GM19395 (cell line): ENCODE measurements at regions not wholly inside any gene's neighbourhood (a gene's known extent, or its start where the extent isn't known, plus 50 kb on each side); places are given as distances from the start of the nearest gene placed in this dataset.

ENCODE experiments used
- ATAC-seq: cut with Tn5 transposase; IDR thresholded peaks from one replicate; pipeline ENCODE4 v1.9.1; 2021; ENCODE audit warnings: mild to moderate bottlenecking, moderate library complexity; ENCODE audit not compliant: unreplicated experiment

DNA sequence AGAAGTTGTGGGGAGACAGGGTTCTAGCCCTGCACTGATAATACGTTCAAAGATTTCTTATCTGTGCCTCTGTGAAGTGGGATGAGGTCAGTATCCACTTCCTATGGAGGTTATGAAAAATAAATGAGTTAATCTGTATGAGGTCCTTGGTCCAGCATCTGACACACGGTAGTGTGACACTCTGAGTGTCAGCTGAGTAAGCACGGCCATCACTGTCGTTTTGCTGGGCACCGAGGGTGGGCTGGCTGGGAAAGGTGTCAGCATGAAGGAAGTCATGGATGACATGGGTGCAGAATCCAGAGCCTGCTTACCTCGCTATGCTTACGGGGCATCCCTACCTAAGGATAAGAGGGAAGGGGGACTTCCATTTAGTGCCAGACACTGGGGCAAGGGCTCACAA lies 150.3 kb downstream of the INHBB start:
- ATAC-seq = no peak

DNA sequence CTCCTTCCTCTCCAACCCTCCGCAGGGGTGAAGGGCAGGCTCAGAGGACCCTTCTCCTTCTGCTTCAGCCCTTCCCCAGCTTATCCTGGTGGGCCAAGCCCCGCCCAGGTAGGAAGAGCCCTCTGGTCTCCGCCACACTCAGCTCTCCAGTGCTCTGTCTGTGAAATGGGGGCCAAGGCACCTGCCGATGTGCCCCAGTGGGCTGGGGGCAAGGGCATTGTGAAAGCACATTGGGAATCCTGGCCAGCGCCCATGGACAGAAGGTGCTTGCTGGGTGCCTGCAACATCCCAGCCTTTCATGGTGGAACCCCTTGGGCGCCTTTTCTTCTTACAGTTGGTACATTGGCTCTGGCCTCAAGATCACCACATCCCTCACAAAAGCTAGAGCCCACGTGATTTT lies 150.8 kb downstream of the INHBB start:
- no peak for ATAC-seq

DNA sequence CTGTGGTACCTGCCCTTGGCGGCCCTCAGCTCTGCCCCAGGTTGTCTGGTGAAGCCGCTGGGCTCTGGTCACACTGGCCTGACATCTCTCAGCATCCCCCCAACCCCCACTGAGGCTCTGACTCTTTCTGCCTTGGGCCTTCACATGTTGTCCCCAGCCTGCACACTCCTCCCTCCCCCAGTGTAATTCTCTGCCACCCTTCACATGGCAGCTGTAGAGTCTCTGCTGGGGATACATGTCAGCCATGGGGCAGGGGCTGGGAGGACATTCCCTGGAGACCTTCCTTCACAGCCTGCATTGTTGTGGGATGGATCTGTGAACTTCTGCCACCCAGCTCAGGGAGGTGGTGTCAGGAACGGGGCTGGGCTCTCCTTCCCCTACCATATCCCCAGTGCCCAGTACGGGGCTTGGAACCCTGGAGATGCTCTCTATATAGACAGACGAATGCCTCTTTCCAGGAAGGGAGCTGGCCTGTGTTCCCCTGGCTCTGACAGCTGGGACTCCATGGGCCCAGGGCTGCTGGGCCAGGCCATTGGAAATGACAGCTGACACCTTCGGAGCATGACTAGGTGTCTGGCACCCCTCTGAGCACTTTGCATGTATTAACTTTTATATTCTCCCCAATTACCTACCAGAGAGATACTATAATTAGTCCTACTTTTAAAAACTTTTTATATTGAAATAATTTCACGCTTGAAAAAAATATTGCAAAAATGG lies 151.5 kb downstream of the INHBB start:
- no peak for ATAC-seq

DNA sequence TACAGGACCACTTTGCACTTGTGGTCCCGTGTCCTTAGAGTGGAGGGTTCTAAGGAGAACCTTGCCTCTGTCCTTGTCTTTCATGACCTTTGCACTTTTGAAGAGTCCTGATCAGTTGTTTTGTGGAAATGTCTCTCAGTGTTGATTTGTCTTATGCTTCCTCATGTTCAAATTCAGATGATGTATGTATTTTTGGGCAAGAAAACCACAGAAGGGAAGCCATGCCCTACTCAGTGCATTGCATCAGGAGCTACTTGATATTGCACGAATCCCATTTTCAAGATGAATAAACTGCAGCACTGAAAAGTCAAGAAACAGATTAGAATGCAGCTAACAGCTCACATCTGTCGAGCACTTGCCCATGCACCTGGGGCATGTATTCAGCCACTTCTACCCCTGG lies 152.2 kb downstream of the INHBB start:
- ATAC-seq = no peak

DNA sequence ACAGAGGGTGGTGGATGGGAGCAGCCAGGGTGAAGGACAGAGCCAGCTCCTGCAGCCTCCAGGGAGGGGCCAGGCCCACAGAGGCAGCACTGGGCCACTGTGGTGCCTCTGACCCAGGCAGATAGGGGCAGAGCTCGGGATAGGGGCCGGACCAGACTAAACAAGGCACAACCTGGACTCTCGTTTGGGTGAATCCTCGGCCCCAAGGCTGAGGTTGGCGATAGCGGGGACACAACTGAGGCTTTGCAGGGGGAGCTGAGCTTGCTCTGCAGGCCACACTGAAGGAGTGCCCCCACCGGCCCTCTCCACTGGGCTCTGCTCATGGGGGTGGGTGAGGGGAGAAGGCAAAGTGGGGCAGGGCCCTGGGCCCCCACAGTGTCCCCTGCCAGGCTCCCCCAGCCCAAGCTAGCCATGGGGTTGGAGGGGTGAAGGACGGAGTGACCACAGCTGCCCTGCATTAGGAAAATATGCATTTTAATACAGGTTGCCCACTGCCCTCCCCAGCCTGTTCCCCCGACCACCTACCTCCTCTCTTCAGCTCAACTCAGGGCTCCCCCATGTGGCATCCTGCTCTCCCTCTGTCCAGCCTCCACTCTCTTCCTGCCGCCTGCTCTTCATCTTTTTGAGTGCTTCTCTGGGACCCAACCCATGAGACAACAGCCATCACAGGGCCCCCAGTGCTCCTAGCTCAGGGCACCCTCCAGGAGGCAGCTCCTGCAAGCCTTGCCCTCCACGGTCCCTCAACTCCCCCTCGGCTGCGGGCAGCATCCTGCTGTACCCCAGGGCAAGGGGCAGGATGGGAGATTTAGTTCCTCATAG lies 152.8 kb downstream of the INHBB start:
- ATAC-seq = no peak

DNA sequence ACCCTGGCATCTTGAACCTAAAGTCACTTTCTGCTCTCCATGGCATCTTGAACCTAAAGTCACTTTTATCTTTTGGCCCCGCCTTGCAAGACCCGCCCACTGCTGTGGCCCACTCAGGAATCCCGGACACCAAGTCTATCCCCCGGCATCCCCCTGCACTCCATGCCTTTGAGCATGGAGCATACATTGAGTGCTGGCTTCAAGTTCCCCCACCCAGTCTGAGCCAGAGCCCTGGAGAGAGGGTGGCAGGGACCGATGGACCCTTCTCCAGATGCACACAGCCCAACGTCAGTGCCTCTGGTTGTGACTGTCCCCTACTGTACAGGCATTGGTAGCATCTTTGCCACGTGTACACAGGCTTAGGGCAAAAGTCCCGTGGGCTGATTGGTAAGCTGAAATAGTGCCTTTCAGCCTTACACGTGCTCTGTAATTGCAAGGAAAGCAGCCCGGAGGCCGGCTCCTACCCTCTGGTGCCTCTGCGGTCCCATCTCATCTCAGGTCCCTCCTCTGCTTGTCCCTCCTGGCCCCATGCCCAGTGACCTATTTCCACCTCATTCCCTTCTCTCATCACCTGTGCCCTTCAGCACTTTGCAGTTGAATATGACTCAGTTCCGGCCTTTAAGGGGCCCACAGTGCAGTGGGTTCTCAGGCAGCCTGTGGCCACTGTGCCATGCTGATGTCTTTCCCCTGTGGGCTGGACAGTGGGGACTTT lies 154.0 kb downstream of the INHBB start:
- ATAC-seq = no peak

DNA sequence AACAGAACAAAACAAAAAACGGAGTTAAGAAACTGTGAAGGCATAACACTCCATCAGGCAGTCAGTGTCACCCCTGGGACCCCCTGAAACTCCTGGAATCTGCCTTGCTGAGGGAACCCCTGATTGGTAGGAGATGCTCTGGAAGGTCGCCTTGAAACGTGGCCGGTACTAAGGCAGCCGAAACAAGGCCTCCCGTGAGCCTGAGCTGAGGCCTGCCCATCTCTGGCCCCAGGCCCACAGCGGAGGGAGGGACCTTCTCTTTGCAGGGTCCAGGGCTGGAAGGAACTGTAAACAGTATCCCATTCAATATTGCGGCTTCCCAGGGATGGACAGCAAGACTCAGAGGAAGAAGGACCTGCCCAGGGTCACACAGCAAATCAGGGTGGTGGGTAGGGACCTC lies 155.7 kb downstream of the INHBB start:
- ATAC-seq = no peak

DNA sequence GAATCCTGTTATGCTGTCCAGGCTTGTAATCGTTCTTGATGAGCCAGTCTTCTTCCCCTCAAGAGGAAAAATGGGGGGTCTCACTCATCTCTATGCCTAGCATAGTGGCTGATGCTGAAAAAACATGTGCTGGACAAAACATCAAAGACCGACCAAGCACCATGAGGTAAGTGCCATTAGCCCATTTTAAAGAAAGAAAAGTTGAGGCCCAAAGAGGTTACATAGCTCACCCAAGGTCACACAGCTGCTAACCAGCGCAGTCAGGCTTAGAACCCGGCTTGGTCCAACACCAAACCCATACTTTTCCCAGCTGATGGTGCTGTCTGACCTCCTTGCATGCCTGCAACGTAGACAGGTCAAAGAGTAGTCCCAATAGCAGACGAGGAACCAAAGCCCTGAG lies 156.4 kb downstream of the INHBB start:
- ATAC-seq = no peak

DNA sequence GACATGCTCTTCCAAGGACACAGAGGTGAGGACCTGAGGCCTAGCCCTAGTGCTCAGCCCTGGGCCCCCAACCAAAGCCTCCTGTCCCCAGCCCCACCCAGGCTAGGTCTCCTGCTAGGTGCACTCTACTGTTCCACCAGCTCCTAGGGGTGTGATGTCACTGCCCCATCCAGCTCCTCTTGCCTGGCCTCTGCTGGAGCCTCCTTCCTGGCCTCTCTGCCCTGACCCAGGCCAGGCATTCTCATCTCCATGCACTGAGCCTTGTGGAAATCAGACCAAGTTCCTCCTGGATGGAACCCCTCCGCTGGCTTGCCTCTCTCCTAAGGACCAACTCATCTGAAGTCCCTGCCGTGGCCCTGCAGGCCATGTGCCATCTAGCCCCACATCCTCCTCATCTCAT lies 156.8 kb downstream of the INHBB start:
- ATAC-seq = no peak

DNA sequence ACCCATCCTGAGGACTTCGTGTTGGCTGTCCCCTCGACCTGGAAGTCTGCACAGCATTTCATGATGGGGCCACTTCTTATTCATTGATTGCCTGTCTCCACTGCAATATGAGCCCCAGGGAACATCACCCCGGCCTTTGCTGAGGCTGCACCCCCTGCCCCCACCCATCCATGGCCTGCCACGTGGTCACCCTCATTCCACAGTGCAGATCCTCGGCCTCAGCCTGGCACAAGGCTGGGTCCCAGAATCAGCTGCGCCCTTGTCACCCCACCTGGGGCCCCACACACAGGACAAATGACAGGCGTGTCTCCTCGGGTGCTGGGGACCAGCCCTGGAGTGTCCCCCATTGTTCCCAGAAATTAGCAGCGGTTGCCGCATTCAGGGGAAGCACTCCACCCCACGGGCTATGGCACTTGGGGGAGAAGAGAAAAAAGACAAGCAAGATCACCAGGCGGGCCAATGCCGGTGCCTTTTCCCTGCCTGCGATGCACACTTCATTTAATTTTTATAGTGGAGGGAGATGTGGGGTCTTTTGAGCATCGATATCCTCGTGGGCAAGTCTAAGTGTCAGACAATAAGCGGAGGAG lies 157.4 kb downstream of the INHBB start:
- ATAC-seq = no peak

DNA sequence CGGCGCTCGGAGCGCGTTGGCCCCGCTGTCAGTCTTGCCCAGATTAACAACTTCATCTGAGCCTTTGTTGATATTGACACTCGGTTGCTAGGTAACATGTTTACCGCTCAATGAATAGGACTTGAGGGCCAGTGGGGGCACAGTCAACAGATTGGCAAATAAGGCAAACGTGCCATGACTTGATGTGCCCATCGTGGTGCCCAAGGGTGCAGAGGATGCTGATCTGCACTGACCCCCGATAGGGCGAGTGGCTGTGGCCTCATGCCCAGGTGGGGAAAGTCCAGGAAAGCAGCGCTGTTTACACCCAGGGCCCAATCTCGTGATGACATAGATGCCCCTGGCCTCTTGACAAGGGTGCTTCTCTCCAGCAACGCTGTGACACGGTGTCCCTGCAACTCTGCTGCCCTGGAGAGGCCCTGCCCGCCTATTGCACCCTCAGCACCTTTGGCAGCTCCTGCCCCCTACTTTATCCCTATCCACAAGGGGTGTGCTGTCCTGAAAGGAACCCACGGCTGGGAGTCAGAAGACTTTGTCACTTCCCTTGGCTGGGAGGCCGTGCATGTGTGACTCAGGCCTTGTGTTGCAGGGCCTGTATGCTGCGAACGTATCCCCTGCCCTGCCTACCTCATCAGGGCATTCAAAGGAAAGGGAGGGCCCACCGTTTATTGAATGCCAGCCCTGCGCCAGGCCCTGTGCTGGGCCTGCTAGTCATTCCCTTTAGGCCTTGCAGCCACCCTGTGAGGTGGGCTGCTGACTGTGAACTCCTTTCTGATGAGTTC lies 158.0 kb downstream of the INHBB start:
- no peak for ATAC-seq

DNA sequence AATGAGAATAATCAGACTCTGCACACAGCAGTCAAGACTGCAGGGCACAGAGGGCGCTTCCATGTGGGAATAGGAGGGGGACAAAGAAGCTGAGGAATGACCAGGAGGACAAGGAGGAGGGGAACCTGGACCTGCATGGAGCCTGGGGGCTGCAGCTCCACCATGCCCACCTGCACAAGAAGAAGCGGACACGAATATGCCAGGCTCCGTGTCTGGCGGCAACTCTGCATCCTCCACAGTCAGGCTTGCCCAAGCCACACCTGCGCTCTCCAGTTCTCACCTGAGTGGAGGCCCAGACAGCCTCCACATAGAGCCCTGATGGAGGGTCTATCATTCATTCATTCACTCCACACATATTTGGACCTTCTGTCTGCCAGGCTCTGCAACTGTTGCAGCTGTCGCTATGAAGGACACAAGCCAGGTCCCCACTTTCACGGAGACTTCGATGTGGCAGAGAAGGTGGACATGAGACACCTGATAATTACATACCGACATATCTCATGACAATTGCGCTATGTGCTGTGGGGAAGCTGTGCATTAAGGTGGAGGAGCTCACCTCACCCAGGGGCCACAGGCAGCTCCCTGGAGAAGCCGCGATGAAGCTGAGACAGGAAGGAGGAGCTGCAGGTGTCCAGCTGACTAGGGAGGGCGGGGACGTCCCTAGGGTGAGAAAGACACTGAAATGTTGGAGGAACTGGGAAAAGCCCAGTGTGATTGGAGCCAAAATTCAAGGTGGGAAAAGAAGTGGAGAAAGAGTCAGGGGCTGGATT lies 159.2 kb downstream of the INHBB start:
- no peak for ATAC-seq

DNA sequence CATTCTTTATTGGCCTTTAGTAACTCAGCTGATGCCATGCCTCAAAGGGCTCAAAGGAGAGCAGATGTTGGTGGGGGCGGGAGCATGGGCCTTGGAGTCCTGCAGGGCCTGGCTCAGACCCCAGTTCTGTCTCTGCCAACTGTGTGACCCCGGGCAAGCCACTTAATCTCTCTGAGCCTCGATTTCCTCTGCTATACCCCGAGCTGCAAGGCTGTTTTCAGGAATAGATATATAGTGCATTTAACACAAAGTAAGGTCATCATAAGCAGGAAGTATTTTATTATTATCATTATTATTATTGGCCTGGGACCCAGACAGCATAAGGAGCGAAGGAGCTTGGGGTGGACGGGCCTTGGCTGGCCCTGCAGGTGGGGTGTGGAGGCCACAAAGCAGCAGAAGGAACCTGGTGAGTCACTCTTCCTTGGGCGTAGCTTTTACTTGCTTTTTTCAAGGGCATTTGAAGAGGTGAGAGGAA lies 162.7 kb downstream of the INHBB start:
- ATAC-seq = no peak

DNA sequence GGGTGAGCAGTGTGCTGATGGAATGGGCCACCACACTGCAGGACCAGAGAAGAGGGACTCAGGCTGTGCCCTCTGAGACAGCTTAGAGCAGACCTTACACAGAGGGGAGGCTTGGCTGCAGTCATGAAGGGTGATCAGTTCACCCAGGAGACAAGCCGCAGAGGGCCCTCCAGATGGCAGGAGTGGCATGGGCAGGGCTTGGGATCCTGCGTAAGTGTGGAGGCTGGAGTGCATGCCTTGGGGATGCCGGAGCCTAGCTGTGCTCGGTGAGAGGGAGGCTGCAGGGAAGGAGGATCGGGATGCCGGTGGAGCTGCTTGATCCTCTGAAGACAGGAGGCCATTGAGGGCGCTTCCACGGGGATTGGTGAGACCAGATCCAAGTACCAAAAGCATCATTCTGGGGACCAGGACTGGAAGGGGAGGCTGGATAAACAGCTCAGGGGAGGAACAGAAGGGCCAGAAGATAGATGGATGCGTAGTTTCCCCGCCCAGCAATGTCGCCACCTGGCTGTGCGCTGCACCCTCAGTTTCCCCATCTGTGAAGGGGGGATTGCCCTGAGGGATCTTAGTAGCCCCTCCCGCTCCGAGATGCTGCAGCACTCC lies 163.4 kb downstream of the INHBB start:
- no peak for ATAC-seq

DNA sequence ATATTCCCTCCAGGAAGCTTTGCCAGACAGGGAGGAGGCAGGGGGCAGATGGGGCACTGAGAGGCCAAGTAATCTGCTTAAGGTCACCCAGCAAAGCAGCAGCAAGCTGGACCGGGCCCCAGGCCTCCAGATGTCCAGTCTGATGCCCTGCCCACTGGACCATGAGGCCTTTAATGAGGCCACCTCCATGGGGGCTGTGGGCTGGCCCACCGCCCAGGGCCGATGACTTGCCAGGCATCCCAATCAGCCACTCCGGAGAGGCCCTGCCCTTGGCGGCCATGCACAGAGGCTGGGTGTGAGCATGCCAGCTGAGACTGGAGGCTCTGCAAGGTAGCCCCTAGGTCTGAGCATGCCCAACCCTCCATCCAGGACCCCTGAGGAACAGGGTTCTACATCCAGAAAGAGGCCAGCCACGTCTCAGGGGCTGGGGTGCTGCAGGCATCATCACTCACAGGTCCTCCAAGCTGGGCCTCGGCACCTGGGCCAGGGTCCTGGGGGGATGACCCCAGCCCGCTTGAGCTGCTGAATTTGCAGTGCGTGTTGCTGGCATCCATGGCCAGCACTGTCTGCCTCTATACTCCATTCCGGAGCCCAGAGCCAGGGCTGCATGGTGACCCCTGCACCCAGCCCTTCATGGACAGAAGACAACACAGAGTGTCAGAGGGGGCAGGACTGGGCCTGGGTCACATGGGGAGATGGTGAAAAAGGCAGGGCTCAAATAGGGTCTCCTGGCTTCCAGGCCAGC lies 164.2 kb downstream of the INHBB start:
- no peak for ATAC-seq

DNA sequence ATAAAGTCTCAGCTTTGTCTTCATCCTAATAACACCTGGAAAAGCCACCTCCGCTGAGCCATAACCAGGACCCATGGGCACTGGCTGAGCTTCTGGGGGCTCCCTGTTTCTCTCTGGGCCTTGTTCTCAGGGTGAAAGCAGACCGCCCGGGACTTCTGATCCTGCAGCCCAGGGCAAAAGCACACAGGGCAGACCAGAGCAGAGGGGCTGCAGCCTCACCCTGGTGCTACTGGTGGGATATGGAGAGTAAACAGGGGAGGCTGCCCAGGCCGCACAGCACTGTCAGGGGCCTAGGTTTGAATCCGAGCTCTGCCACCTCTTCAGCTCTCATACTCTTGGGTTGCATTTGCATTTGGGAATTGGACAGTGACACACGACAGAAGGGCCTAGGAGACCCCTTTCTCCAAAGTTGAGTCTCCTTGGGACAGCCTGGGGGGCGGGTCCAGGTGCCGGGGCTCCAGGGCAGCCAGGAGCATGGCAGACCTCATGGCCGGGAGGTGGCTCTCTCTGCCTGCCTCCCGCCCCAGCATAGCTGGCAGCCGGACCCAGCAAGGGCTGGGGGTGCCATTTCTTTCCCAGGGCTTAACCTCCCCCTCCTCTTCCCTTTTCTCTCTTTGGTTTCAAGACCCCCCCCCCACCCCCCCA lies 164.9 kb downstream of the INHBB start:
- ATAC-seq = no peak

DNA sequence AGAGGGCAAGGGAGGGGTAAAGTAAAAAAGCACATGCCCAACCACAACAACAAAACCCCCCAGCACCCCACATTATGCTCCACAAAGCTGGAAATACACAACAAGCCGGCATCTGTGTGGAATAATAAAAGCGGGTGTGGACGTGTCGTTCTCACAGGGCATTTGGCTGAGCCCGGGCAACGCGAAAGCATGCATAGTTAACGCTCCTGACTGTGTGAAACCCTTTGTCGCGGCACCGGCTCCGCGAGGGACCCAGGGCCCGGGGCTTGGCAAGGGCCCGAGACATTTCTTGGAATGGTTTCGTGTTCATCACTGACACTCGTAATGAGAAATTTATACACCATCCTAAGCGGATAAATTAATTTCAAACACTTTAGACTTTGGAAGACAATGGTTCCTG lies 165.6 kb downstream of the INHBB start:
- ATAC-seq = no peak
